ENCODE measurements at regions not wholly inside any gene's neighbourhood (a gene's known extent, or its start where the extent isn't known, plus 50 kb on each side); places are given as distances from the start of the nearest gene placed in this dataset.

- Histone ChIP-seq H3K4me3 (ENCODE audit: low read depth, low read length) (no peak overlapping the region), H3K27ac (no peak overlapping the region), H3K9me3 (ENCODE audit: severe bottlenecking) (no peaks in the 10 kb centered on the region), H3K36me3 (no peaks in the 10 kb centered on the region), H3K27me3 (ENCODE audit: insufficient read depth, low read depth, severe bottlenecking) (no peaks in the 10 kb centered on the region)
- no peak for DNase-seq
- no peak for TF ChIP-seq CTCF (IDR thresholded peaks at IDR 0.05; ENCODE audit: low read depth, low read length)
Measured at GRCh38 chr1:181191494-181192040, 103.1 kb downstream of the IER5 start.

GRCh38 chr1:181192316-181192715 is 103.8 kb downstream of the IER5 start:
- H3K4me3 ChIP-seq (ENCODE audit: low read depth, low read length): no peak overlapping the region
- H3K36me3 ChIP-seq: no peaks in the 10 kb centered on the region
- no peak overlapping the region for H3K27ac ChIP-seq
- H3K9me3 ChIP-seq (ENCODE audit: severe bottlenecking): no peaks in the 10 kb centered on the region
- DNase-seq: no peak
- no peaks in the 10 kb centered on the region for H3K27me3 ChIP-seq (ENCODE audit: insufficient read depth, low read depth, severe bottlenecking)
- TF ChIP-seq CTCF (IDR thresholded peaks at IDR 0.05; ENCODE audit: low read depth, low read length): no peak

GRCh38 chr1:181202986-181203555 is 114.6 kb downstream of the IER5 start:
- TF ChIP-seq CTCF (IDR thresholded peaks at IDR 0.05; ENCODE audit: low read depth, low read length): no peak

GRCh38 chr1:181204530-181204929 is 116.0 kb downstream of the IER5 start:
- Histone ChIP-seq H3K4me3 (ENCODE audit: low read depth, low read length) (no peak overlapping the region), H3K9me3 (ENCODE audit: severe bottlenecking) (no peaks in the 10 kb centered on the region), H3K27ac (no peak overlapping the region), H3K27me3 (ENCODE audit: insufficient read depth, low read depth, severe bottlenecking) (no peaks in the 10 kb centered on the region), H3K36me3 (no peaks in the 10 kb centered on the region)
- DNase-seq: no peak
- TF ChIP-seq CTCF (IDR thresholded peaks at IDR 0.05; ENCODE audit: low read depth, low read length): no peak

More at GRCh38 chr1:181202986-181203555, 114.6 kb downstream of the IER5 start:
- Histone ChIP-seq H3K9me3 (ENCODE audit: severe bottlenecking) (no peaks in the 10 kb centered on the region), H3K27me3 (ENCODE audit: insufficient read depth, low read depth, severe bottlenecking) (no peaks in the 10 kb centered on the region), H3K27ac (no peak overlapping the region), H3K4me3 (ENCODE audit: low read depth, low read length) (no peak overlapping the region), H3K36me3 (no peaks in the 10 kb centered on the region)
- no peak for DNase-seq

- H3K36me3 ChIP-seq: no peaks in the 10 kb centered on the region
- H3K27ac ChIP-seq: no peak overlapping the region
- H3K9me3 ChIP-seq (ENCODE audit: severe bottlenecking): no peaks in the 10 kb centered on the region
- H3K27me3 ChIP-seq (ENCODE audit: insufficient read depth, low read depth, severe bottlenecking): no peaks in the 10 kb centered on the region
- no peak for DNase-seq
- no peak overlapping the region for H3K4me3 ChIP-seq (ENCODE audit: low read depth, low read length)
- TF ChIP-seq CTCF (IDR thresholded peaks at IDR 0.05; ENCODE audit: low read depth, low read length): no peak
Measured at GRCh38 chr1:181205901-181206300, 117.4 kb downstream of the IER5 start.

- no peaks in the 10 kb centered on the region for H3K36me3 ChIP-seq
- H3K27me3 ChIP-seq (ENCODE audit: insufficient read depth, low read depth, severe bottlenecking): no peaks in the 10 kb centered on the region
- DNase-seq: no peak
- H3K27ac ChIP-seq: no peak overlapping the region
- no peak overlapping the region for H3K4me3 ChIP-seq (ENCODE audit: low read depth, low read length)
- H3K9me3 ChIP-seq (ENCODE audit: severe bottlenecking): no peaks in the 10 kb centered on the region
- no peak for TF ChIP-seq CTCF (IDR thresholded peaks at IDR 0.05; ENCODE audit: low read depth, low read length)
Measured at GRCh38 chr1:181206513-181206912, 118.0 kb downstream of the IER5 start.
